ENCODE measurements at regions not wholly inside any gene's neighbourhood (a gene's known extent, or its start where the extent isn't known, plus 50 kb on each side); places are given as distances from the start of the nearest gene placed in this dataset.

GRCh38 chr3:194998948-194999347 is 272.0 kb downstream of the XXYLT1 start:
- no peak overlapping the region for H3K4me3 ChIP-seq
- no peak for TF ChIP-seq CTCF (IDR thresholded peaks at IDR 0.05)
- DNase-seq (ENCODE audit: low spot score) = no peak
- H3K27ac ChIP-seq = no peak overlapping the region
- no peaks in the 10 kb centered on the region for H3K9me3 ChIP-seq
- no peak for ATAC-seq (ENCODE audit: insufficient number of reproducible peaks, low FRiP score, low read depth)
- no peaks in the 10 kb centered on the region for H3K4me1 ChIP-seq (ENCODE audit: control insufficient read depth in 1 of 2, low read depth in 2 of 2)
- no peaks in the 10 kb centered on the region for H3K27me3 ChIP-seq (replicated peaks; ENCODE audit: insufficient read depth)
- H3K36me3 ChIP-seq = no peaks in the 10 kb centered on the region

- Histone ChIP-seq H3K4me3 (no peak overlapping the region), H3K27ac (no peak overlapping the region), H3K36me3 (no peaks in the 10 kb centered on the region), H3K27me3 (replicated peaks; ENCODE audit: insufficient read depth) (no peaks in the 10 kb centered on the region), H3K4me1 (ENCODE audit: control insufficient read depth in 1 of 2, low read depth in 2 of 2) (no peaks in the 10 kb centered on the region), H3K9me3 (no peaks in the 10 kb centered on the region)
- DNase-seq (ENCODE audit: low spot score) (no peak), ATAC-seq (ENCODE audit: insufficient number of reproducible peaks, low FRiP score, low read depth) (no peak)
- TF ChIP-seq CTCF (IDR thresholded peaks at IDR 0.05) = no peak
These were observed 271.5 kb downstream of the XXYLT1 start for GRCh38 chr3:194999491-194999890.

- ATAC-seq (ENCODE audit: insufficient number of reproducible peaks, low FRiP score, low read depth) (no peak), DNase-seq (ENCODE audit: low spot score) (no peak)
- no peaks in the 10 kb centered on the region for H3K4me1 ChIP-seq (ENCODE audit: control insufficient read depth in 1 of 2, low read depth in 2 of 2)
- no peaks in the 10 kb centered on the region for H3K27me3 ChIP-seq (replicated peaks; ENCODE audit: insufficient read depth)
- no peak overlapping the region for H3K4me3 ChIP-seq
- no peaks in the 10 kb centered on the region for H3K9me3 ChIP-seq
- H3K36me3 ChIP-seq = no peaks in the 10 kb centered on the region
- no peak for TF ChIP-seq CTCF (IDR thresholded peaks at IDR 0.05)
- no peak overlapping the region for H3K27ac ChIP-seq
These were observed 269.7 kb downstream of the XXYLT1 start for GRCh38 chr3:195001261-195001660.

GRCh38 chr3:195001961-195002861 is 268.7 kb downstream of the XXYLT1 start:
- TF ChIP-seq CTCF (IDR thresholded peaks at IDR 0.05) = no peak
- Histone ChIP-seq H3K27ac (no peak overlapping the region), H3K4me3 (no peak overlapping the region), H3K27me3 (replicated peaks; ENCODE audit: insufficient read depth) (no peaks in the 10 kb centered on the region), H3K9me3 (no peaks in the 10 kb centered on the region), H3K36me3 (no peaks in the 10 kb centered on the region), H3K4me1 (ENCODE audit: control insufficient read depth in 1 of 2, low read depth in 2 of 2) (no peaks in the 10 kb centered on the region)
- ATAC-seq (ENCODE audit: insufficient number of reproducible peaks, low FRiP score, low read depth) = no peak
- no peak for DNase-seq (ENCODE audit: low spot score)

- Histone ChIP-seq H3K27ac (no peak overlapping the region), H3K9me3 (no peaks in the 10 kb centered on the region), H3K4me3 (no peak overlapping the region), H3K36me3 (no peaks in the 10 kb centered on the region), H3K27me3 (replicated peaks; ENCODE audit: insufficient read depth) (no peaks in the 10 kb centered on the region), H3K4me1 (ENCODE audit: control insufficient read depth in 1 of 2, low read depth in 2 of 2) (no peaks in the 10 kb centered on the region)
- ATAC-seq (ENCODE audit: insufficient number of reproducible peaks, low FRiP score, low read depth) (no peak), DNase-seq (ENCODE audit: low spot score) (no peak)
- no peak for TF ChIP-seq CTCF (IDR thresholded peaks at IDR 0.05)
These were observed 267.7 kb downstream of the XXYLT1 start for GRCh38 chr3:195003006-195003892.

Measured in thoracic aorta (tissue), 2 donors.